BJ (cell line): ENCODE measurements at regions not wholly inside any gene's neighbourhood (a gene's known extent, or its start where the extent isn't known, plus 50 kb on each side); places are given as distances from the start of the nearest gene placed in this dataset.

ENCODE experiments used
- CTCF ChIA-PET: fragments of 350-600 bp; formaldehyde crosslinking; extraction: SDS; loops from one replicate; lab custom pipeline; 2021; ENCODE audit warnings: antibody characterized with exemption, inconsistent platforms; lab: Yijun Ruan, JAX
- POLR2A ChIA-PET: fragments of 300-600 bp; sonication (Branson Sonifier 250); formaldehyde crosslinking; extraction: SDS; loops from one replicate; lab custom pipeline; 2021; ENCODE audit warnings: antibody characterized with exemption; lab: Charles Lee
- DNase-seq: peaks from one replicate; pipeline ENCODE4 v3.0.0-alpha.2; 2011; ENCODE audit warnings: low read depth
- H3K27me3 ChIP-seq: 2 replicates; pipeline ENCODE4 v1.6.0; 2011; ENCODE audit warnings: low read length; ENCODE audit not compliant: control insufficient read depth, insufficient read depth
- H3K36me3 ChIP-seq: 2 replicates; pipeline ENCODE4 v1.5.1; 2011; ENCODE audit warnings: low read length; ENCODE audit not compliant: control insufficient read depth, insufficient read depth
- H3K4me3 ChIP-seq: 2 replicates; pipeline ENCODE4 v1.5.1; 2011; ENCODE audit warnings: low read depth, mild to moderate bottlenecking, control low read depth, low read length
- CTCF ChIP-seq: IDR thresholded peaks from 2 replicates; pipeline ENCODE4 v1.5.1; 2011; ENCODE audit warnings: low read depth, mild to moderate bottlenecking, control low read depth, inconsistent platforms, low read length, moderate library complexity; ENCODE audit not compliant: insufficient read depth

DNA sequence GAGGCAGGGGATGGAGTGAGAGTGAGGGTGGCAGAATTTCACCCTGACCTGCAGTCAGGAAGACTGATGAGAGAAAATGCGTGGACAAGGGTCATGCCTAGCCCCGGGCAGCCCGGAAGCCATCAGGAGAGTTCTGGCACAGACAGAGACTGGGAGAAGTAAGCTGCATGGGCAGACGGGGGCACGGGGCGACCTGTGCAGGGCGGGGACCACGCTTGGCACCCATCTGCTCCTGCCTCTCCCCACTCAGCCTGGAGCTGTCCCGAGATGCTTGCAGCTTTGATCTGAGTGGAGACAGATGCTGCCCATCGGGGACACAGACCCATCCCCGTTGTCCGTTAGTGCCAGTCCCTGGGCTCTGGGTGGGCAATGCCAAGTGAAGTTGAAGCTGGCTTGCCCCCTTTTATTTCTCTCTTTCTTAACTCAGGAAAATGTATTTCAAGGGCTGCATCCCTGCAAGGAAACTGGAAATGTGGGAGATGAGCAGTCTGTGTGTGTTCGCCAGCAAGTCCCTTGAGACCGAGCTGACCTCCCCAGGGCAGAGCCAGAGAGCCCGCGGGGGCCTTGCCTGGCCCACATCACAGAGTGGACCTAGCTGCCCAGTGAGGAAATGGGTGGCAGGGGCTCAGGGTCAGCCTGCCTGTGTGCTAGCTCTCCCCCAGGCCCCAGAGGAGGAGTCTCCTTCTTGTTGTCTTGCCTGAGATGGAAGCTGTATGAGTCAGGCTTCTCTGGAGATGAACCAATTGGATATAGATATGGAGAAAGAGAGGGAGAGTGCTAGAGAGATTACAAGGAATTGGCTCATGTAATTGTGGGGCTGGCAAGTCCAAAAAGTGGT lies 121.3 kb upstream of the C1orf174 start:
- no peak for TF ChIP-seq CTCF

GRCh38 chr1:4021974-4022268 lies 121.8 kb upstream of the C1orf174 start:
- POLR2A ChIA-PET: no interaction called here
- CTCF ChIA-PET: no interaction called here
- Histone ChIP-seq H3K27me3 (no peaks in the 10 kb centered on the region), H3K36me3 (no peaks in the 10 kb centered on the region), H3K4me3 (no peak overlapping the region)
- TF ChIP-seq CTCF: no peak
- no peak for DNase-seq

More for the DNA sequence above, 121.3 kb upstream of the C1orf174 start:
- Histone ChIP-seq H3K4me3 (no peak overlapping the region), H3K27me3 (no peaks in the 10 kb centered on the region), H3K36me3 (no peaks in the 10 kb centered on the region)
- CTCF ChIA-PET: no interaction called here
- POLR2A ChIA-PET: no interaction called here
- DNase-seq: no peak

DNA sequence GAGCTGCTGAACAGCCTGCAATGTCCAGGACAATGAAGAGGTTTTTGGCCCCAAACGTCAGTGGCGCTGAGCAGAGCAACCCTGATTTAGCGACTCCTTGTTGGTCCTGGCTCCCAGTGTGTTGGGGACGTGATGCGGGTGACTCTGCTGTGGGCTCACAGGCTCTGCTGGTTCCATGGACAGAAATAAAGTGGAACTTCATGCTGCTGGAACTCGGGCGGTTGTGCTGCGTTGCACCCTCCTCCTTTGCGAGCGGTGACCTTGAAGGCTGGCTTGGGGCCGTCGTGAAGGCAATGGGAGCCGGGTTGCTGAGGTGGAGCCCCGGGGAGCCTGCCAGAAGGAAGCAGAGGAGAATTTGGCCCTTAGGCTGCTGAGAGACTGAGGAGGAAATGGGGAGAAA lies 122.6 kb upstream of the C1orf174 start:
- Histone ChIP-seq H3K4me3 (no peak overlapping the region), H3K27me3 (no peaks in the 10 kb centered on the region), H3K36me3 (no peaks in the 10 kb centered on the region)
- DNase-seq: no peak
- no peak for TF ChIP-seq CTCF
- ChIA-PET CTCF (no interaction called here), POLR2A (no interaction called here)

DNA sequence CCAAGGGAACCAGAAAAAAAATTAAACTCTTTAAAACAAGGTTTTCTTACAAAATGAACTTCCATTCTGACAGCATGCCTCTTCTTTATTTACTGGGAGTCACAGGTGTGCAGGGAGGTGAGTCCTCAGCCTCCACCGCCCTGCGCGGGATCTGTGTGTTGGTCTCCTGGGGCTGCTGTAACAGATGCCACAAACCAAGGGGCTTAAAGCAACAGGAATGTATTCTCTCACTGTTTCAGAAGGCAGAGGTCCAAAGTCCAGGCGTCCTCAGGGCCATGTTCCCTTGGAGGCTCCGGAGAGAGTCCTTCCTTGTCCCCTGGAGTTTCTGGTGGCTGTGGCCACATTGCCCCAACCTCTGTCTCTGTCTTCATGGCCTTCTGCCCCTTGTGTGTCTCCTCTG lies 123.6 kb upstream of the C1orf174 start:
- CTCF ChIA-PET: no interaction called here
- Histone ChIP-seq H3K4me3 (no peak overlapping the region), H3K36me3 (no peaks in the 10 kb centered on the region), H3K27me3 (no peaks in the 10 kb centered on the region)
- POLR2A ChIA-PET: no interaction called here
- TF ChIP-seq CTCF: no peak
- DNase-seq: no peak

DNA sequence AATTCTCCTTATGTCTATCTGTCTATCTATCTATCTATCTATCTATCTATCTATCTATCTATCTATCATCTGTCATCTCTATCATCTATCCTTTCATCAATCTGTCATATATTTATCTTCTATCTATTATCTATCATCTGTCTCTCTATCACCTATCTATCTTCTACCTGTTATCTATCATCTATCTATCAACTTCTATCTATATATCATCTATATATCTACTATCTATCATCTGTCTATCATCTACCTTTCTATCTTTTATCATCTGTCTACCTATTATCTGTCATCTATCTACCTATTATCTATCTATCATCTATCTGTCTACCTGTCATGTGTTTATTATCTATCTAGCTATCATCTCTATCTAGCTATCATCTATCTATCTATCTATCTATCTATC lies 124.7 kb upstream of the C1orf174 start:
- DNase-seq: no peak
- Histone ChIP-seq H3K36me3 (no peaks in the 10 kb centered on the region), H3K4me3 (no peak overlapping the region), H3K27me3 (no peaks in the 10 kb centered on the region)
- ChIA-PET POLR2A (no interaction called here), CTCF (no interaction called here)
- TF ChIP-seq CTCF: no peak
